ENCODE measurements at regions not wholly inside any gene's neighbourhood (a gene's known extent, or its start where the extent isn't known, plus 50 kb on each side); places are given as distances from the start of the nearest gene placed in this dataset.

- no peaks in the 10 kb centered on the region for H3K79me2 ChIP-seq (ENCODE audit: control insufficient read depth, insufficient read depth, low read length)
- no peak overlapping the region for H3K4me3 ChIP-seq (ENCODE audit: control insufficient read depth in 2 of 3, extremely low read depth in 1 of 3, insufficient read depth in 2 of 3, low read depth in 1 of 3, low read length in 3 of 3)
- H3K9me1 ChIP-seq (ENCODE audit: control insufficient read depth, extremely low read depth, insufficient read depth, low read length): no peaks in the 10 kb centered on the region
- no peaks in the 10 kb centered on the region for H3K27me3 ChIP-seq (ENCODE audit: control insufficient read depth, extremely low read depth, insufficient read depth, low read length)
- H2AFZ ChIP-seq (ENCODE audit: control insufficient read depth, low read length): no peak overlapping the region
- H4K20me1 ChIP-seq (ENCODE audit: control insufficient read depth, extremely low read depth, insufficient read depth, low read length): no peaks in the 10 kb centered on the region
- no peaks in the 10 kb centered on the region for H3K9me3 ChIP-seq (ENCODE audit: control insufficient read depth, low read depth, low read length)
- H3K9ac ChIP-seq (ENCODE audit: control insufficient read depth, extremely low read depth, insufficient read depth, low read length): no peak overlapping the region
- dilution Hi-C loops (cut with MboI; ENCODE audit: extremely low pct_ligation_motif_present, low sequenced_read_pairs): no loop called here
- TF ChIP-seq, protein P1, sequence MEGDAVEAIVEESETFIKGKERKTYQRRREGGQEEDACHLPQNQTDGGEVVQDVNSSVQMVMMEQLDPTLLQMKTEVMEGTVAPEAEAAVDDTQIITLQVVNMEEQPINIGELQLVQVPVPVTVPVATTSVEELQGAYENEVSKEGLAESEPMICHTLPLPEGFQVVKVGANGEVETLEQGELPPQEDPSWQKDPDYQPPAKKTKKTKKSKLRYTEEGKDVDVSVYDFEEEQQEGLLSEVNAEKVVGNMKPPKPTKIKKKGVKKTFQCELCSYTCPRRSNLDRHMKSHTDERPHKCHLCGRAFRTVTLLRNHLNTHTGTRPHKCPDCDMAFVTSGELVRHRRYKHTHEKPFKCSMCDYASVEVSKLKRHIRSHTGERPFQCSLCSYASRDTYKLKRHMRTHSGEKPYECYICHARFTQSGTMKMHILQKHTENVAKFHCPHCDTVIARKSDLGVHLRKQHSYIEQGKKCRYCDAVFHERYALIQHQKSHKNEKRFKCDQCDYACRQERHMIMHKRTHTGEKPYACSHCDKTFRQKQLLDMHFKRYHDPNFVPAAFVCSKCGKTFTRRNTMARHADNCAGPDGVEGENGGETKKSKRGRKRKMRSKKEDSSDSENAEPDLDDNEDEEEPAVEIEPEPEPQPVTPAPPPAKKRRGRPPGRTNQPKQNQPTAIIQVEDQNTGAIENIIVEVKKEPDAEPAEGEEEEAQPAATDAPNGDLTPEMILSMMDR (optimal IDR thresholded peaks at IDR 0.05 in 1 of 3, IDR thresholded peaks at IDR 0.05 in 1 of 3, conservative IDR thresholded peaks at IDR 0.05 in 1 of 3; ENCODE audit: extremely low read depth in 1 of 3, insufficient read depth in 2 of 3, low read length in 3 of 3): no peak
- TF ChIP-seq EZH2 (IDR thresholded peaks at IDR 0.05; ENCODE audit: low read length): no peak
- H3K36me3 ChIP-seq (ENCODE audit: control insufficient read depth in 2 of 2, extremely low read depth in 1 of 2, insufficient read depth in 2 of 2, low read length in 2 of 2): no peaks in the 10 kb centered on the region
- no peak for FAIRE-seq
- H3K27ac ChIP-seq (ENCODE audit: control insufficient read depth, insufficient read depth, low read length): no peak overlapping the region
- no peak overlapping the region for H3K4me2 ChIP-seq (ENCODE audit: control insufficient read depth, extremely low read depth, insufficient read depth, low read depth, low read length)
- no peak for DNase-seq (ENCODE audit: low read depth, low spot score)
- H3K4me1 ChIP-seq (ENCODE audit: control insufficient read depth, extremely low read depth, insufficient read depth, low read length): no peaks in the 10 kb centered on the region
Observed at GRCh38 chr10:54993148-54993547, 192.1 kb upstream of the PCDH15 start.

GRCh38 chr10:54985732-54986131, 184.7 kb upstream of the PCDH15 start:
- Histone ChIP-seq H3K79me2 (ENCODE audit: control insufficient read depth, insufficient read depth, low read length) (no peaks in the 10 kb centered on the region), H3K4me2 (ENCODE audit: control insufficient read depth, extremely low read depth, insufficient read depth, low read depth, low read length) (no peak overlapping the region), H2AFZ (ENCODE audit: control insufficient read depth, low read length) (no peak overlapping the region), H3K4me1 (ENCODE audit: control insufficient read depth, extremely low read depth, insufficient read depth, low read length) (no peaks in the 10 kb centered on the region), H4K20me1 (ENCODE audit: control insufficient read depth, extremely low read depth, insufficient read depth, low read length) (no peaks in the 10 kb centered on the region), H3K4me3 (ENCODE audit: control insufficient read depth in 2 of 3, extremely low read depth in 1 of 3, insufficient read depth in 2 of 3, low read depth in 1 of 3, low read length in 3 of 3) (no peak overlapping the region), H3K9me1 (ENCODE audit: control insufficient read depth, extremely low read depth, insufficient read depth, low read length) (no peaks in the 10 kb centered on the region), H3K9me3 (ENCODE audit: control insufficient read depth, low read depth, low read length) (no peaks in the 10 kb centered on the region), H3K27ac (ENCODE audit: control insufficient read depth, insufficient read depth, low read length) (no peak overlapping the region), H3K36me3 (ENCODE audit: control insufficient read depth in 2 of 2, extremely low read depth in 1 of 2, insufficient read depth in 2 of 2, low read length in 2 of 2) (no peaks in the 10 kb centered on the region), H3K9ac (ENCODE audit: control insufficient read depth, extremely low read depth, insufficient read depth, low read length) (no peak overlapping the region), H3K27me3 (ENCODE audit: control insufficient read depth, extremely low read depth, insufficient read depth, low read length) (no peaks in the 10 kb centered on the region)
- DNase-seq (ENCODE audit: low read depth, low spot score) (no peak), FAIRE-seq (no peak)
- dilution Hi-C loops (cut with MboI; ENCODE audit: extremely low pct_ligation_motif_present, low sequenced_read_pairs): no loop called here
- TF ChIP-seq, protein P1 (optimal IDR thresholded peaks at IDR 0.05 in 1 of 3, IDR thresholded peaks at IDR 0.05 in 1 of 3, conservative IDR thresholded peaks at IDR 0.05 in 1 of 3; ENCODE audit: extremely low read depth in 1 of 3, insufficient read depth in 2 of 3, low read length in 3 of 3): no peak
- no peak for TF ChIP-seq EZH2 (IDR thresholded peaks at IDR 0.05; ENCODE audit: low read length)
